Activated CD4-positive, alpha-beta T cell treated with anti-CD3 and anti-CD28 coated beads, Interleukin-2, amount 10 ng/mL, durations not matched to agents 7 days and 5 days (primary cell): ENCODE measurements at regions not wholly inside any gene's neighbourhood (a gene's known extent, or its start where the extent isn't known, plus 50 kb on each side); places are given as distances from the start of the nearest gene placed in this dataset.

Experiments used
- CTCF ChIA-PET: fragments of 350-600 bp; sonication (Branson Sonifier 250); formaldehyde crosslinking; loops from one replicate; lab custom pipeline; 2021; ENCODE audit warnings: antibody characterized with exemption; lab: Charles Lee
- POLR2A ChIA-PET: fragments of 350-600 bp; sonication (Branson Sonifier 250); formaldehyde crosslinking; loops from one replicate; lab custom pipeline; 2021; ENCODE audit warnings: antibody characterized with exemption; lab: Charles Lee
- DNase-seq: peaks from one replicate; pipeline ENCODE4 v3.0.0-alpha.2; 2020
- H3K27ac Mint-ChIP-seq: one replicate; pipeline ENCODE4 v1.8.0; 2021; ENCODE audit warnings: mild to moderate bottlenecking, moderate library complexity, mixed read lengths
- H3K27me3 Mint-ChIP-seq: one replicate; pipeline ENCODE4 v1.8.0; 2021; ENCODE audit warnings: mixed read lengths
- H3K36me3 Mint-ChIP-seq: one replicate; pipeline ENCODE4 v1.8.0; 2021; ENCODE audit warnings: low read depth, mixed read lengths
- H3K4me1 Mint-ChIP-seq: one replicate; pipeline ENCODE4 v1.8.0; 2021; ENCODE audit warnings: mixed read lengths
- H3K4me3 Mint-ChIP-seq: one replicate; pipeline ENCODE4 v1.8.0; 2021; ENCODE audit warnings: mild to moderate bottlenecking, moderate library complexity, mixed read lengths
- H3K9me3 Mint-ChIP-seq: one replicate; pipeline ENCODE4 v1.8.0; 2021; ENCODE audit warnings: mixed read lengths

DNA sequence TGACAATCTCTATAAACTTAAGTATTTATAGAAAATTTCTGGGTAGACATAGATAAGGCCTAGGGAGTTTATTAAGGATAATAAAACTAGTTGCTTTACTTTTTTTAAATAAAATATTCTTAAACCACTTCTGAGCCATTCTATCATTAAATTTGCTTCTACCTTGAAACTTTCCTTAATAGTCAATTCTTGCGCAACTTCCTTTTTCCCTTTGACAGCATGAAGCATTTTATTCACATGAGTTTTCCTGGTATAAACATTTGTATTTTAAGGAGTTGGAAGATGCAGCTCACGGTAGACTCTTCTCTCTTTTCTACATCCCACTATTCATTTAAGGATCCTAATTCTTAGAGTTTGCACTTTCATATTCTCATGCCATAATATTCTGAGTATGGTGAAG lies 75.8 kb upstream of the DPH5 start:
- ChIA-PET POLR2A (interaction anchor here (0.6 kb wide), 1 partner anchor 147 kb away, joined by 3 read pairs; no protein-coding TSS in a partner anchor), CTCF (interaction anchor here (1.1 kb wide), 1 partner anchor 45 kb away, joined by 3 read pairs; no protein-coding TSS in a partner anchor)
- peaks cover 24% of the 10 kb centered on the region for H3K36me3 Mint-ChIP-seq
- H3K27me3 Mint-ChIP-seq: no peaks in the 10 kb centered on the region
- peaks cover 8% of the 10 kb centered on the region for H3K4me1 Mint-ChIP-seq
- H3K9me3 Mint-ChIP-seq: peaks cover 20% of the 10 kb centered on the region
- H3K4me3 Mint-ChIP-seq: no peak overlapping the region
- DNase-seq: no peak
- no peak overlapping the region for H3K27ac Mint-ChIP-seq

DNA sequence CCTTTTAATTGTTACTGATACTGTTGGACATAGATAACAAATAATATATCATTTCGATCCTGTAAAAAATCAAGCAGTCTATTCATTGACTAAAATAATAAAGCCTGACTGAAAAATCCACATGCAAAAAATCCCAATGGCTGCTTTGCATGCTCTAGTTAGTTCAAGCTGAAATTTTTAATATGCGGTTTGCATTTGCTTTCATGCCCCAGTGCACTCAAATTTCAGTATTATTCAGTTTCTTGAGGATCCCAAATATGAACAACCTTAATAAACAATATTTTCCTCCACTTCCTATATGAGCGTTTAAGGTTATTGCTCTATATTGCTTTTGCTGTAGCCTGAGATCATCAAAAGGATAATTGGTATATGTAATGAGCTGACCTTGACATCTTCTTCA lies 75.1 kb upstream of the DPH5 start:
- CTCF ChIA-PET: interaction anchor here (1.1 kb wide), 1 partner anchor 45 kb away, joined by 3 read pairs; no protein-coding TSS in a partner anchor
- peaks cover 5% of the 10 kb centered on the region for H3K4me1 Mint-ChIP-seq
- DNase-seq: no peak
- POLR2A ChIA-PET: no interaction called here
- no peak overlapping the region for H3K4me3 Mint-ChIP-seq
- H3K27me3 Mint-ChIP-seq: no peaks in the 10 kb centered on the region
- peaks cover 23% of the 10 kb centered on the region for H3K36me3 Mint-ChIP-seq
- H3K27ac Mint-ChIP-seq: no peak overlapping the region
- peaks cover 21% of the 10 kb centered on the region for H3K9me3 Mint-ChIP-seq

DNA sequence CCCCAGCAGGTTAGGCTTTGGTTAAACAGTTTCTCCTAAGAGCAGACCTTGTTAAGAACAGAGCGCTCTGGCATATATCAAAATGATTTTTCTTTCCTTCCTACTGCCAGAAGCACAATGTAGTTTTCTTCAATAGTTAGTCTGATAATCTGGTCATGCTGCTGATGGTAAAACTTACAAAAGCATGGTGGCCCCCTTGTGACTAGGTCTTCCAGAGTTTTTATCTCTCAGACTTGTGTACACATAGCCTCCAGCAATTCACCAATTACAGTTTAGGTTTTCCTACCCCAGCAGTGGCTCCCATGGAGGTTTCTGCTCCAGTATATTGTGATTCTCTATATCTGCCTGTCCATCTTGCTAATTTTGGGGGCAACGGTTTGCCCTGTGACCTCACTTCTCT lies 73.3 kb upstream of the DPH5 start:
- ChIA-PET CTCF (interaction anchor here (0.6 kb wide), 1 partner anchor 804 kb away, joined by 3 read pairs; no protein-coding TSS in a partner anchor), POLR2A (no interaction called here)
- Mint-ChIP-seq H3K4me3 (no peak overlapping the region), H3K36me3 (peaks cover 34% of the 10 kb centered on the region), H3K4me1 (peaks cover 8% of the 10 kb centered on the region), H3K27me3 (no peaks in the 10 kb centered on the region), H3K27ac (no peak overlapping the region), H3K9me3 (peaks cover 28% of the 10 kb centered on the region)
- no peak for DNase-seq

DNA sequence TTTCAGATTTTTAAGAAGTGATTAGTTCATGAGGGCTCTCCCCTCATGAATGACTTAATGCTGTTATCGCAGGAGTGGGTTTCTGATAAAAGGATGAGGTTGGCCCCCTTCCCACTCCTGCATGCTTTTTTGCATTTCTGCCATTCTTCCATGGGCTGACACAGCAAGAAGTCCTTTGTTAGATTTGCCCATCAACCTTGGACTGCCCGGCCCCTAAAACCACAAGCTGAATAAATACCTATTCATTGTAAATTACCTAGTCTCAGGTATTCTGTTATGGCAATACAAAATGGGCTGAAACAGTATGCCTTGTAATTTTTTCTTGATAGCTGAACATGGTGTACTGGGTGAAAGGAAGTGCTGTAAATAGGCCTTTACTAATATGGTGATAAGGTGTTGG lies 72.7 kb upstream of the DPH5 start:
- H3K9me3 Mint-ChIP-seq: peaks cover 28% of the 10 kb centered on the region
- peaks cover 35% of the 10 kb centered on the region for H3K36me3 Mint-ChIP-seq
- H3K27ac Mint-ChIP-seq: no peak overlapping the region
- ChIA-PET CTCF (interaction anchor here (0.6 kb wide), 1 partner anchor 804 kb away, joined by 3 read pairs; no protein-coding TSS in a partner anchor), POLR2A (no interaction called here)
- H3K4me1 Mint-ChIP-seq: peaks cover 8% of the 10 kb centered on the region
- no peaks in the 10 kb centered on the region for H3K27me3 Mint-ChIP-seq
- DNase-seq: no peak
- H3K4me3 Mint-ChIP-seq: no peak overlapping the region

DNA sequence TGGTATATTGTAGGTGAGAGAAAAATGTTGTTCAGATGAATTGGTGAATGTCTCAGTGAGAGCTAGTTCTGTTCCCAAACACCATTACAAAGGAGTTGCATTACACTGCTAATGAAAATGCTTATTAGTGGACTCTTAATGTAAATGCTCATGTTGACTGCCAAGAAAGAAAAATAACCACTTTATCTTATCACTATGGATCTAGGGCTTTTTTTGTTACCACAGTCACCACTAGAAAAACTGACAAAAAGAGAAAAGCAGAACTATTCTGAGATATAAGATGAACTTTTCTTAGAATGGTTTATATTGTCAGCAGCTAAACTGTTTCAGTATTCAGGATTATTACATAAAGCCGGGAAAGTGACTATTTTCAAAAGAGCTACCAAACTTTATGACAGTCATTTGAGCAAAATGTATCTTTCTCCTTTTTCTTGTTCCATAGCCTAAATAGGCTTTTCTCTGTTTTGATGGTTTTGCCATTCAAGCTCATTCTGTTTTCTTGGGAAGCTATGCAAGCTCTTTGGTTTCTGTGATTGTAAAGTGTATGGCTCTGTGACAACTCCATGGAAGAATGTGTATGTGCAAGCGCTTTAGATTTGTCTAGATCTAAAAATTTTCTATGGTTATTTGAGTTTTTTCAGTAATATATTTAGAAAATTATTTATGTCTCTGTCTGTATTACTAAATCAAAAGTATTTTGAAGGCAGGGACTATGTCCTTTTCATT lies 64.2 kb upstream of the DPH5 start:
- peaks cover 53% of the 10 kb centered on the region for H3K36me3 Mint-ChIP-seq
- H3K4me1 Mint-ChIP-seq: peaks cover 31% of the 10 kb centered on the region
- H3K27me3 Mint-ChIP-seq: no peaks in the 10 kb centered on the region
- POLR2A ChIA-PET: no interaction called here
- peaks cover 20% of the 10 kb centered on the region for H3K9me3 Mint-ChIP-seq
- no peak for DNase-seq
- no peak overlapping the region for H3K4me3 Mint-ChIP-seq
- H3K27ac Mint-ChIP-seq: peak overlapping the region; percentile 38
- CTCF ChIA-PET: interaction anchor here (1.0 to 1.6 kb wide), 2 partner anchors 14 to 220 kb away, joined by 3 read pairs; no protein-coding TSS in a partner anchor

DNA sequence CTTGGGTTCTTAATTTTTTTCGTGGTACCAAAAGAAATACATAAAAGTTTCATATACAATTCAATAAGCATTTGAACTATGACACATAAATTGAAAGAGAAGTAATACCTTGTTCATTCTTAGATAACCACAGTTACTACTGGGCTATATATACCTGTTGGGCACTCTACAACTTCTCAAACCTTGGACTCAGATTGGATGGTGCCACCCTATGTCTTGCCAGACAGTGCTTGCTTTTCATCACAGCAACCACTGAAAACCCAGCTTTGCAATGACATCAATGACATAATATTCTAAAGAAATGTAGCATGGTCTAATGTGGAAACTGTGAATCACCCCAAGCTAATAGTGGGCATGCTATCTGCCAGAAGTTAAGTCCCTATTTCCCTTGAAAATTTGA lies 62.8 kb upstream of the DPH5 start:
- H3K36me3 Mint-ChIP-seq: peaks cover 57% of the 10 kb centered on the region
- DNase-seq: no peak
- H3K4me3 Mint-ChIP-seq: no peak overlapping the region
- no peak overlapping the region for H3K27ac Mint-ChIP-seq
- ChIA-PET POLR2A (no interaction called here), CTCF (interaction anchor here (0.7 to 1.8 kb wide), 5 partner anchors 9 to 39 kb away, joined by 3 to 4 read pairs (median 3); no protein-coding TSS in a partner anchor)
- H3K4me1 Mint-ChIP-seq: peaks cover 36% of the 10 kb centered on the region
- H3K9me3 Mint-ChIP-seq: peaks cover 19% of the 10 kb centered on the region
- H3K27me3 Mint-ChIP-seq: no peaks in the 10 kb centered on the region

DNA sequence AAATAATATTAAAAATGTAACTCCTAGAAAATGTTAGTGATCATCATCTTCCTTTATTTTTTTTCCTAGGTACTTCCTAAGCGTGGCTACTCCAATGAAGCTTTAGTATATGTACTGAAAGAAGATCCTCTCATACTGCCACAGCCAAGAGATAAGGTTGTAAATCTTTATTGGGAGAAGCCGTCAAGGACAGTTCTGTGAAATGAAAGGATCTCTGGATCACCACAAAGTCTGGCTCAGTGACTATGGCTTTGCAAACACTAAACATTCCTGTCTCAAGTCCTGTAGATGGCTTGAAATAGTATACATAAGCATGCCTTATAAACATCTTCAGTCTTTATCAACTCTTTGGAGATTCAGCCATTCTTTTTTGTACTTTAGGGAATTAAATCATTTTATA lies 61.2 kb upstream of the DPH5 start:
- H3K4me1 Mint-ChIP-seq: peaks cover 47% of the 10 kb centered on the region
- H3K4me3 Mint-ChIP-seq: no peak overlapping the region
- POLR2A ChIA-PET: no interaction called here
- CTCF ChIA-PET: no interaction called here
- DNase-seq: no peak
- H3K27ac Mint-ChIP-seq: no peak overlapping the region
- H3K9me3 Mint-ChIP-seq: peaks cover 12% of the 10 kb centered on the region
- H3K27me3 Mint-ChIP-seq: no peaks in the 10 kb centered on the region
- H3K36me3 Mint-ChIP-seq: peaks cover 59% of the 10 kb centered on the region

DNA sequence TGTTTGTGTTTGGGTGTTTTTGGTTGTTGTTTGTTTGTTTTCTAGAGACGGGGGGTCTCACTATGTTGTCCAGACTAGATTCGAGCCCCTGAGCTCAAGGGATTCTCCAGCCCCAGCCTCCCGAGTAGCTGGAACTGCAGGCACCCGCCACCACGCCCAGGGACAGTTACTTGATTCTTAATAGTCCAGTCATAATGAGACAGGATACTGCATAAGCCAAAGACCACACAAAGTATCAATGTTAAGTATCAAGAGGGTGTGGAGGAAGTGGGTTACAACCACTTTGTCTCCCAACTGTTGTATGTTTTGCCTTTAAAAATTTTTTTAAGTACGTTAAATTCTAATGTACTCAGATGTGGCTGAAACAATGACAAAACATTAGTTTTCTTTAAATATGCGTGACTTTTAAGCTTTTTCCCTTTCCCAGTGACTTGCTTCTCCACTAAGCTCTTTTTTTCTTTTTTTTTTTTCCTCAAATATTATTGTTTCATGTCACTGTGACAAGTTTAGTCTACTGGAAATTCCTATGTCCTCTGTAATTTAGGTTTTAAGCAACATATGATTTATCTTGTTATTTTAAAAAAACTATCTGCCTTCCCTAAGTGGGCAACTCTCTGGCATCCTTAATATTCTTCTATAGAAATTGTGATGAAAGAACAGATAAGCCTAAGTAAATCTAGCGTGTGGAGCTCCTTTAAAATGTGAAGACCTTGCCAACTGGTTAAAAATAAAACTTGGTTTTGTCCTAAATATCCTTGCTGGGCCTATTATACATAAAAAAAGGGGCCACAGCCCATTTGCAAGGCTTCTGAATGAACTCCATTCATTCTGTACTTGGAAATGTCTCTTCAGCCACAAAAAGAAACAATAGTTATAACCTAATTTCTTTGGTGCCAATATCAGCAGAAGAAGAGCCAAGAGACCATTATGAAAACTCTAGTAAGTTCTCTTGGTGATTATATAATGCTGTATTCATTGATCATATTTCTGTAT lies 56.2 kb upstream of the DPH5 start:
- Mint-ChIP-seq H3K4me3 (peak overlapping the region; percentile 35), H3K4me1 (peaks cover 62% of the 10 kb centered on the region), H3K36me3 (peaks cover 82% of the 10 kb centered on the region), H3K27me3 (no peaks in the 10 kb centered on the region), H3K27ac (peak overlapping the region; percentile 97), H3K9me3 (peaks cover 36% of the 10 kb centered on the region)
- CTCF ChIA-PET: interaction anchor here (0.6 to 1.6 kb wide), 3 partner anchors 69 to 157 kb away, joined by 4 read pairs; no protein-coding TSS in a partner anchor
- DNase-seq: peak; percentile 73
- POLR2A ChIA-PET: interaction anchor here (0.7 kb wide), 1 partner anchor 16 kb away, joined by 3 read pairs; no protein-coding TSS in a partner anchor

DNA sequence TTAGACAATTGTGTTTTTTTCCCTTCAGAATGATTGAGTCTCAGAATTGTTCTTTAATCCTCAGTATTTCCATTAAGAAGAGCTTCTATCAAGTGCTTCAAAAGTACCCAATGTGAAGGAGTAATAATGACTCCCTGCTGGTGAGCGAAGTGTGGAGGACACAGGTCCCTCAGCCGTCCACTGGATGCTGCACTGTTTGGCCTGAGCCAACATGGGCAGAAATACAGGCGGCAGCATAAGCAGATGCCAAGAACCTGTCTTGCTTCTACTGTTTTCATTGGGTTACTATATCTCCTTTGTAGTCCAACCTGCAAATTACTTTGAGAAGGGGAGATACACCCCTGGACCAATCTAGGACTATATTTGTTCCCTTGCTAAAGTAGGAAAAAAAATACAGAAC lies 55.3 kb upstream of the DPH5 start:
- POLR2A ChIA-PET: no interaction called here
- CTCF ChIA-PET: interaction anchor here (0.9 kb wide), 1 partner anchor 140 kb away, joined by 3 read pairs; no protein-coding TSS in a partner anchor

DNA sequence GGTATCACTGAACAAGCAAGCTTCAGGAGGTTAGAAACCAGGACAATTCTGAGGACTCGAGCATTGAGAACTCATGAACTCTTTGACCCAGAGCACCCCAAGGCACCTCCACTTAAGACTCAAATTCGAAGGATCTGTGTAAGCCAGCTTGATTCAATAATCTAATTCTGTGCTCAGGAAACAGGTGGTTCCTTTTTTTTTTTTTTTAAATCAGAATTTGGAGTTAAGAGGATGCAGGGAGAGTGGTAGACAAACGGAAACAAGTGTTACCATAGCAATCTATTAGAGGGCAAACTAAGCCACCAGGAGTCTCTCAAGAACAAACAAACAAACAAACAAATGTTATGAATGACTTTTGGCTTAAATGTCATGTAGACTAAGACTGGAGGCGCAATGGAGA lies 53.8 kb upstream of the DPH5 start:
- H3K4me1 Mint-ChIP-seq: peaks cover 52% of the 10 kb centered on the region
- H3K36me3 Mint-ChIP-seq: peaks cover 84% of the 10 kb centered on the region
- H3K27ac Mint-ChIP-seq: no peak overlapping the region
- ChIA-PET POLR2A (no interaction called here), CTCF (interaction anchor here (0.6 to 1.6 kb wide), 5 partner anchors 9 to 209 kb away, joined by 3 to 4 read pairs (median 3); no protein-coding TSS in a partner anchor)
- H3K27me3 Mint-ChIP-seq: no peaks in the 10 kb centered on the region
- no peak overlapping the region for H3K4me3 Mint-ChIP-seq
- peaks cover 28% of the 10 kb centered on the region for H3K9me3 Mint-ChIP-seq
- DNase-seq: no peak

More for the DNA sequence above, 55.3 kb upstream of the DPH5 start:
- Mint-ChIP-seq H3K4me1 (peaks cover 59% of the 10 kb centered on the region), H3K36me3 (peaks cover 88% of the 10 kb centered on the region), H3K9me3 (peaks cover 36% of the 10 kb centered on the region), H3K4me3 (no peak overlapping the region), H3K27ac (peak overlapping the region; percentile 97), H3K27me3 (no peaks in the 10 kb centered on the region)
- no peak for DNase-seq

DNA sequence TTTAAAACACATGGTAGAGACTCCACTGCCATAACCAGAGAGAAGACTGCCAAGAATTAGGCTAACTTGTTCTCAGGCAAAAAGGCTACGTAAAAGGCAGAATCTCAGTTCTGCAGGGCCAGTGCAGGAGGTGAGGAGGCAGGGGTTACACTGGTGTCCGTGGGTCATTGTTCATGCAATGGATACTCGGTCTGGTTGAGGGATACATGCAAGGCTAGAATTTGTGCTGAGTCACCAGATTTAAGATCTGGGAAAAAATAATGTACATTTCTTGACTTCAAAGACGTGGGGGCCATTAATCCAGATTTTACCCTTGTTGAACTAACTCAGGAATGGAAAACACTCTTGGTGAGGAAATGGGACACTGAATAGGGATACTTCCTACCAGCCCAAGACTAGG lies 52.3 kb upstream of the DPH5 start:
- CTCF ChIA-PET: no interaction called here
- peak overlapping the region; percentile 56 for H3K27ac Mint-ChIP-seq
- POLR2A ChIA-PET: no interaction called here
- H3K36me3 Mint-ChIP-seq: peaks cover 81% of the 10 kb centered on the region
- no peaks in the 10 kb centered on the region for H3K27me3 Mint-ChIP-seq
- peaks cover 45% of the 10 kb centered on the region for H3K4me1 Mint-ChIP-seq
- DNase-seq: no peak
- peaks cover 28% of the 10 kb centered on the region for H3K9me3 Mint-ChIP-seq
- H3K4me3 Mint-ChIP-seq: no peak overlapping the region

DNA sequence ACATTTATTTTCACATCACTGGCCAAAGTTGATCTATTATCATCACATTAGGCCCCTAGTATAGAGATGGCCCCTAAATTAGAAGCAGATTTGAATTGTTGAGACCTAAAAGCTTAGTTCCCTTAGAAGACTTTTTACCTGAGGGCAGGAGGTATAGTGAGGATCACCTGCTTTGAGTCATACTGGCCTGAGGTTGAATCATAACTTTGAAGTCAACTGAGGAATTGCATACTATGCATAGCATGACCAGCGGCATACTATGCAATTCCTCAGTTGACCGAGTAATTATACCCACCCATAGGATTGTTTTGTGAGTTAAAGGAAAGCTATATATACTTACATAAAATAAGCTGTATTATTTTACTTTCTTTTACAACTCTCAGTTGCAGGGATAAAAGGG lies 50.3 kb upstream of the DPH5 start:
- no peaks in the 10 kb centered on the region for H3K27me3 Mint-ChIP-seq
- CTCF ChIA-PET: interaction anchor here (1.2 to 1.6 kb wide), 3 partner anchors 27 to 163 kb away, joined by 3 to 4 read pairs (median 3); no protein-coding TSS in a partner anchor

More for the DNA sequence above, 50.3 kb upstream of the DPH5 start:
- H3K36me3 Mint-ChIP-seq: peaks cover 77% of the 10 kb centered on the region
- no peak overlapping the region for H3K4me3 Mint-ChIP-seq
- POLR2A ChIA-PET: interaction anchor here (0.5 kb wide), 1 partner anchor 55 kb away, joined by 3 read pairs; no protein-coding TSS in a partner anchor
- H3K4me1 Mint-ChIP-seq: peaks cover 38% of the 10 kb centered on the region
- peaks cover 29% of the 10 kb centered on the region for H3K9me3 Mint-ChIP-seq
- no peak for DNase-seq
- no peak overlapping the region for H3K27ac Mint-ChIP-seq
